Hepatocyte (in vitro differentiated cells): ENCODE measurements at regions not wholly inside any gene's neighbourhood (a gene's known extent, or its start where the extent isn't known, plus 50 kb on each side); places are given as distances from the start of the nearest gene placed in this dataset.

Source experiments
- EZH2 ChIP-seq: fragments of 200-600 bp; sonication (generic); IDR thresholded peaks from 2 replicates; pipeline ENCODE4 v1.6.1; 2016; ENCODE audit warnings: antibody characterized with exemption, mild to moderate bottlenecking, borderline replicate concordance
- EZH2phosphoT487 ChIP-seq: fragments of 200-600 bp; sonication (generic); IDR thresholded peaks from one replicate; pipeline ENCODE4 v1.6.1; 2018; ENCODE audit warnings: antibody characterized with exemption, mild to moderate bottlenecking, low read depth, moderate library complexity; ENCODE audit not compliant: unreplicated experiment, severe bottlenecking
- TF ChIP-seq, protein P1 (sequence below): fragments of 200-600 bp; sonication (generic); IDR thresholded peaks from 2 replicates; pipeline ENCODE4 v1.5.1; 2016; ENCODE audit warnings: antibody characterized with exemption, mild to moderate bottlenecking; ENCODE audit not compliant: poor library complexity

DNA sequence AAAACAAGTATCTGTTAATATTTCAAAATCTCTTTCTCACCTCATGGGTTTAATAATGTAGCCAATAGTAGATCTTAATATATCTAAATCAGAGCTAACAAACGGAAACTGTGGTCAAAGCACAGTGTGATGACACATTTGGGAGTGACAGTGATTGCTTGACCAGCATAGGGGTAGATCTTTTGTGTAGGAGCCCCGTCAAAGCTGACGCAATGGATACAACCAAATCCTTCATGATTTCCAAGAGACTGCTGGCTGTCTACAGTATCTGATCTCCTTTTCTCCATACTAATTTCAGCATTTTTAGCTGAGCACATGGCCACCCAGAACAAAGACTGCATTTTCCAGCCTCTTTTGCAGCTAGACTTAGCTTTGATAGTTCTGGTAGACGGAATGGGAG lies 299.3 kb upstream of the ECI2 start:
- TF ChIP-seq, protein P1, sequence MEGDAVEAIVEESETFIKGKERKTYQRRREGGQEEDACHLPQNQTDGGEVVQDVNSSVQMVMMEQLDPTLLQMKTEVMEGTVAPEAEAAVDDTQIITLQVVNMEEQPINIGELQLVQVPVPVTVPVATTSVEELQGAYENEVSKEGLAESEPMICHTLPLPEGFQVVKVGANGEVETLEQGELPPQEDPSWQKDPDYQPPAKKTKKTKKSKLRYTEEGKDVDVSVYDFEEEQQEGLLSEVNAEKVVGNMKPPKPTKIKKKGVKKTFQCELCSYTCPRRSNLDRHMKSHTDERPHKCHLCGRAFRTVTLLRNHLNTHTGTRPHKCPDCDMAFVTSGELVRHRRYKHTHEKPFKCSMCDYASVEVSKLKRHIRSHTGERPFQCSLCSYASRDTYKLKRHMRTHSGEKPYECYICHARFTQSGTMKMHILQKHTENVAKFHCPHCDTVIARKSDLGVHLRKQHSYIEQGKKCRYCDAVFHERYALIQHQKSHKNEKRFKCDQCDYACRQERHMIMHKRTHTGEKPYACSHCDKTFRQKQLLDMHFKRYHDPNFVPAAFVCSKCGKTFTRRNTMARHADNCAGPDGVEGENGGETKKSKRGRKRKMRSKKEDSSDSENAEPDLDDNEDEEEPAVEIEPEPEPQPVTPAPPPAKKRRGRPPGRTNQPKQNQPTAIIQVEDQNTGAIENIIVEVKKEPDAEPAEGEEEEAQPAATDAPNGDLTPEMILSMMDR: no peak
- no peak for TF ChIP-seq EZH2
- TF ChIP-seq EZH2phosphoT487: no peak
